ENCODE measurements at regions not wholly inside any gene's neighbourhood (a gene's known extent, or its start where the extent isn't known, plus 50 kb on each side); places are given as distances from the start of the nearest gene placed in this dataset.

DNA sequence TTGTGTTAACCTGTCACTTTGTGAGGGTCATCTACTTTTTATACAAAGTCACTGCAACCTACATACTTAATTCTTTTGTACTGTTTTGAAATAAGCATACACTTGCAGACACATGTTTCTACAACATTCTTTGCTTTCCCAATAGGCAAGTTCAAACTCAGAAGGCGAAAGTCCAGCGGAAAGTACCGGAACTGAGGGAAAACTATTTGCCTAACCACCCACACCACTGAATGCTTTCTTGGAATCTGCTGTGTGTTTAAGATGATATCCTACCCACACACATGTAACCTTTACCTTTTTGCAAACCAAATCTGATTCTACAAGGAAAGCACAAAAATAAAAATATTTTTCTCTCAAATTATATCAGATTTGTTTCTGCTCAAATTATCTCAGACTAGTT lies 139.4 kb upstream of the AGR3 start (continued):
- TF ChIP-seq, protein P1, sequence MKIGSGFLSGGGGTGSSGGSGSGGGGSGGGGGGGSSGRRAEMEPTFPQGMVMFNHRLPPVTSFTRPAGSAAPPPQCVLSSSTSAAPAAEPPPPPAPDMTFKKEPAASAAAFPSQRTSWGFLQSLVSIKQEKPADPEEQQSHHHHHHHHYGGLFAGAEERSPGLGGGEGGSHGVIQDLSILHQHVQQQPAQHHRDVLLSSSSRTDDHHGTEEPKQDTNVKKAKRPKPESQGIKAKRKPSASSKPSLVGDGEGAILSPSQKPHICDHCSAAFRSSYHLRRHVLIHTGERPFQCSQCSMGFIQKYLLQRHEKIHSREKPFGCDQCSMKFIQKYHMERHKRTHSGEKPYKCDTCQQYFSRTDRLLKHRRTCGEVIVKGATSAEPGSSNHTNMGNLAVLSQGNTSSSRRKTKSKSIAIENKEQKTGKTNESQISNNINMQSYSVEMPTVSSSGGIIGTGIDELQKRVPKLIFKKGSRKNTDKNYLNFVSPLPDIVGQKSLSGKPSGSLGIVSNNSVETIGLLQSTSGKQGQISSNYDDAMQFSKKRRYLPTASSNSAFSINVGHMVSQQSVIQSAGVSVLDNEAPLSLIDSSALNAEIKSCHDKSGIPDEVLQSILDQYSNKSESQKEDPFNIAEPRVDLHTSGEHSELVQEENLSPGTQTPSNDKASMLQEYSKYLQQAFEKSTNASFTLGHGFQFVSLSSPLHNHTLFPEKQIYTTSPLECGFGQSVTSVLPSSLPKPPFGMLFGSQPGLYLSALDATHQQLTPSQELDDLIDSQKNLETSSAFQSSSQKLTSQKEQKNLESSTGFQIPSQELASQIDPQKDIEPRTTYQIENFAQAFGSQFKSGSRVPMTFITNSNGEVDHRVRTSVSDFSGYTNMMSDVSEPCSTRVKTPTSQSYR (CRISPR knock-in tag; IDR thresholded peaks at IDR 0.05; ENCODE audit: borderline replicate concordance): peak; percentile 72; the same call in 1 of the 2 replicates
- TF ChIP-seq ELF3 (CRISPR knock-in tag; IDR thresholded peaks at IDR 0.05) (peak; percentile 94), ZEB1 (IDR thresholded peaks at IDR 0.05; ENCODE audit: insufficient replicate concordance, low read depth) (peak; percentile 81), TCF7L2 (IDR thresholded peaks at IDR 0.05; ENCODE audit: low read depth, low read length) (no peak), ZBTB42 (CRISPR knock-in tag; IDR thresholded peaks at IDR 0.05) (no peak), ZNF709 (CRISPR knock-in tag; IDR thresholded peaks at IDR 0.05) (no peak), KDM4B (CRISPR knock-in tag; IDR thresholded peaks at IDR 0.05) (peak; percentile 76; the same call in 1 of the 2 replicates), SIX1 (CRISPR knock-in tag; IDR thresholded peaks at IDR 0.05; ENCODE audit: borderline replicate concordance) (peak; percentile 83; the same call in 1 of the 2 replicates), ZNF652 (CRISPR knock-in tag; IDR thresholded peaks at IDR 0.05; ENCODE audit: borderline replicate concordance, low read depth) (peak; percentile 68; the same call in 1 of the 2 replicates), HNRNPK (IDR thresholded peaks at IDR 0.05; ENCODE audit: low read depth, low read length, poor library complexity, severe bottlenecking) (no peak), ELF1 (CRISPR knock-in tag; IDR thresholded peaks at IDR 0.05) (peak; percentile 73), ZNF282 (IDR thresholded peaks at IDR 0.05; ENCODE audit: partially characterized antibody) (no peak), ZFP36L1 (CRISPR knock-in tag; IDR thresholded peaks at IDR 0.05) (no peak; the same call in 1 of the 2 replicates)
- TF ChIP-seq, protein P2, sequence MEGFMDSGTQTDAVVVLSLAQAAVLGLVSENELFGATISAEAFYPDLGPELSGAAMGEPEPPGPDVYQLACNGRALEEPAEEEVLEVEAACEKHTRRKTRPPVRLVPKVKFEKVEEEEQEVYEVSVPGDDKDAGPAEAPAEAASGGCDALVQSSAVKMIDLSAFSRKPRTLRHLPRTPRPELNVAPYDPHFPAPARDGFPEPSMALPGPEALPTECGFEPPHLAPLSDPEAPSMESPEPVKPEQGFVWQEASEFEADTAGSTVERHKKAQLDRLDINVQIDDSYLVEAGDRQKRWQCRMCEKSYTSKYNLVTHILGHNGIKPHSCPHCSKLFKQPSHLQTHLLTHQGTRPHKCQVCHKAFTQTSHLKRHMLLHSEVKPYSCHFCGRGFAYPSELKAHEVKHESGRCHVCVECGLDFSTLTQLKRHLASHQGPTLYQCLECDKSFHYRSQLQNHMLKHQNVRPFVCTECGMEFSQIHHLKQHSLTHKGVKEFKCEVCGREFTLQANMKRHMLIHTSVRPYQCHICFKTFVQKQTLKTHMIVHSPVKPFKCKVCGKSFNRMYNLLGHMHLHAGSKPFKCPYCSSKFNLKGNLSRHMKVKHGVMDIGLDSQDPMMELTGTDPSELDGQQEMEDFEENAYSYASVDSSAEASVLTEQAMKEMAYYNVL (CRISPR knock-in tag; IDR thresholded peaks at IDR 0.05; ENCODE audit: borderline replicate concordance): peak; percentile 71; the same call in 1 of the 2 replicates
- TF ChIP-seq, protein P3, sequence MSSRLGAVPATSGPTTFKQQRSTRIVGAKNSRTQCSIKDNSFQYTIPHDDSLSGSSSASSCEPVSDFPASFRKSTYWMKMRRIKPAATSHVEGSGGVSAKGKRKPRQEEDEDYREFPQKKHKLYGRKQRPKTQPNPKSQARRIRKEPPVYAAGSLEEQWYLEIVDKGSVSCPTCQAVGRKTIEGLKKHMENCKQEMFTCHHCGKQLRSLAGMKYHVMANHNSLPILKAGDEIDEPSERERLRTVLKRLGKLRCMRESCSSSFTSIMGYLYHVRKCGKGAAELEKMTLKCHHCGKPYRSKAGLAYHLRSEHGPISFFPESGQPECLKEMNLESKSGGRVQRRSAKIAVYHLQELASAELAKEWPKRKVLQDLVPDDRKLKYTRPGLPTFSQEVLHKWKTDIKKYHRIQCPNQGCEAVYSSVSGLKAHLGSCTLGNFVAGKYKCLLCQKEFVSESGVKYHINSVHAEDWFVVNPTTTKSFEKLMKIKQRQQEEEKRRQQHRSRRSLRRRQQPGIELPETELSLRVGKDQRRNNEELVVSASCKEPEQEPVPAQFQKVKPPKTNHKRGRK (CRISPR knock-in tag; IDR thresholded peaks at IDR 0.05): no peak
- TF ChIP-seq, protein P4, sequence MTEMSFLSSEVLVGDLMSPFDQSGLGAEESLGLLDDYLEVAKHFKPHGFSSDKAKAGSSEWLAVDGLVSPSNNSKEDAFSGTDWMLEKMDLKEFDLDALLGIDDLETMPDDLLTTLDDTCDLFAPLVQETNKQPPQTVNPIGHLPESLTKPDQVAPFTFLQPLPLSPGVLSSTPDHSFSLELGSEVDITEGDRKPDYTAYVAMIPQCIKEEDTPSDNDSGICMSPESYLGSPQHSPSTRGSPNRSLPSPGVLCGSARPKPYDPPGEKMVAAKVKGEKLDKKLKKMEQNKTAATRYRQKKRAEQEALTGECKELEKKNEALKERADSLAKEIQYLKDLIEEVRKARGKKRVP (CRISPR knock-in tag; IDR thresholded peaks at IDR 0.05): peak in 1 of 2 experiments; percentile 79; a peak in 2 of 4 replicates

Measured in HepG2 (cell line).